GM21786 (cell line): ENCODE measurements at regions not wholly inside any gene's neighbourhood (a gene's known extent, or its start where the extent isn't known, plus 50 kb on each side); places are given as distances from the start of the nearest gene placed in this dataset.
"Not testable (repeated sequence)": the region's sequence is repeated elsewhere in the genome, so short reads cannot be mapped to it uniquely, and the experiment has no call there.

Experiments
- ATAC-seq: cut with Tn5 transposase; IDR thresholded peaks from one replicate; pipeline ENCODE4 v1.9.1; 2021; ENCODE audit not compliant: unreplicated experiment

DNA sequence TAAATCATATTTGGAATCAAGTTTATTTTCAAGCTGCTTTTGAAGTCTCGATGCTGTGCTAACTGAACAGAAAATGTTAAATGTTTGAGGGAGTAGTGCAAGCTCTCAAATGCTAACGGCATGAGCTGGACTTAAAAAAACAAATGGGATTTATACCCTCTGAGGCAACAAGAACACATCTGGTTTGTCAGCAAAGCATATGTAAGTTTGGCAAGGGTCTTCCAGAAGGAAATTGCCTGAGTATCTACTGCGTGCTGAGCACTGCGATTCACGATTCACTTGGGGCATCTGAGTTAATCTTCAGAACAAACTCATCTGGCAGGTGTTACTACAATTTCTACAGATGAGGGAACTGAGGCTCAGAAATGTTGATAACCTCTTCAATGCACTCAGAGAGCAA lies 98.4 kb upstream of the C9orf72 start:
- no peak for ATAC-seq

GRCh38 chr9:27672718-27673117 lies 99.4 kb upstream of the C9orf72 start:
- no peak for ATAC-seq

GRCh38 chr9:27673641-27674040 lies 100.4 kb upstream of the C9orf72 start:
- ATAC-seq = no peak

GRCh38 chr9:27675354-27675753 lies 102.1 kb upstream of the C9orf72 start:
- no peak for ATAC-seq

DNA sequence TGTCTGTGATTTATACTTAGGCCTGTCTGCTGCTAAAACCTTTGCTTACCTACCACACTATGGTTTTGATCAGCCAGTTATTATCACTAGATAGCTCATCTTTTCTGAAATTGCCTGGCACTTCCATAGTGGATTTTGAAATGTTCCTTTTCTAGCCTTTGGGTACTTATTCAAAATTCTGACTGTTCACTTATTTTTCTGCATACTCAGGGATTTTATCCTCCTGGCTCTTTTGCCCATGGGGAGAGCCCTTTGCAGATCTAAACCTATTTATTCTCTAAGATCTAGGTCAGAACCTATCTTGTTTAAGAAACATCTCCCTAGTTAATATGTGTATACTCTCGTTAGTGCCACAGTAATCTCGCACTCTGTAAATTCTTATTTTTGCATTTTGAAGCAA lies 103.5 kb upstream of the C9orf72 start:
- ATAC-seq = no peak

DNA sequence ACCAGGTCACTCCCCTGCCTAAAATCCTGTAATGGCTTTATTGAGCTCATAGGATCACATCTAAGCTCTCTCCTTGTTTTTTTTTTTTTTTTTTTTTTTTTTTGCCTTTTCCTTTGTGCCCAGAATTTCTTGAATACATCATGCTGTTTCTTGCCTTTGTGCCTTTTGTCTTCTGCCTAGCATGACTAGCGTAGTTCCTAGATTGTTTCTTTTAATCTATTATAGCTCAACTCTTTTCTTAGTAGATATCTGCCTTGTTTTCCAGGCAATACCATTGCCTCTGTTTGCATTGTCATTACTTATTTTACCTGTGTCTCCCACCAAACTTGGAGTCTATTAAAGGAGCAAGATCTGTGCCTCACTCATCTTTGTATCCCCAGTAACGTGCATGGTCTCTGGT lies 106.1 kb upstream of the C9orf72 start:
- no peak for ATAC-seq

GRCh38 chr9:27683181-27683580 lies 109.9 kb upstream of the C9orf72 start:
- no peak for ATAC-seq

- no peak for ATAC-seq
Measured at GRCh38 chr9:27688954-27689353, 115.7 kb upstream of the C9orf72 start.

DNA sequence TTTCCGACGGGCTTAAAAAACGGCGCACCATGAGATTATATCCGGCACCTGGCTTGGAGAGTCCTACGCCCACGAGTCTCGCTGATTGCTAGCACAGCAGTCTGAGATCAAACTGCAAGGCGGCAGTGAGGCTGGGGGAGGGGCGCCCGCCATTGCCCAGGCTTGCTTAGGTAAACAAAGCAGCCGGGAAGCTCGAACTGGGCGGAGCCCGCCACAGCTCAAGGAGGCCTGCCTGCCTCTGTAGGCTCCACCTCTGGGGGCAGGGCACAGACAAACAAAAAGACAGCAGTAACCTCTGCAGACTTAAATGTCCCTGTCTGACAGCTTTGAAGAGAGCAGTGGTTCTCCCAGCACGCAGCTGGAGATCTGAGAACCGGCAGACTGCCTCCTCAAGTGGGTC lies 117.5 kb upstream of the C9orf72 start:
- not testable (repeated sequence) for ATAC-seq

DNA sequence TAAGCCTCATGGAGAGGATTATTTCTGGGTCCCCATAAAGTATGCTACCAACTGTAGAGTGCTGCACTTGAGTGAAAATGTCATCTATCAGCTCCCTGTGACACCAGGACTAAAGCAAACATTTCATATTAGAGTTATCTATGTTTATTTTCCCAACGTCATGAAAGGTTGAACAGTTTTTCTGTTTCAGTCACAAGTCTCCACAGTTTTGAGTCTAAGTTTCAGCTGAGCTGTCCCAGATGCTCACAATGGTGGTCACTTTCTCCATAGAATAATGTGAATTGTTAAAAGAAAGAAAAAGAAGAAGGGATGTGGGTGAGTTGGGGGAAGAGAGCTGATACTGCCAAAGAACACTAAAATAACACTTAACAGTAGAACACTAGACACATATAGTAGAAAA lies 126.3 kb upstream of the C9orf72 start:
- ATAC-seq = no peak

- no peak for ATAC-seq
Measured at GRCh38 chr9:27701016-27701415, 127.7 kb upstream of the C9orf72 start.

- no peak for ATAC-seq
Measured at GRCh38 chr9:27701587-27701986, 128.3 kb upstream of the C9orf72 start.

DNA sequence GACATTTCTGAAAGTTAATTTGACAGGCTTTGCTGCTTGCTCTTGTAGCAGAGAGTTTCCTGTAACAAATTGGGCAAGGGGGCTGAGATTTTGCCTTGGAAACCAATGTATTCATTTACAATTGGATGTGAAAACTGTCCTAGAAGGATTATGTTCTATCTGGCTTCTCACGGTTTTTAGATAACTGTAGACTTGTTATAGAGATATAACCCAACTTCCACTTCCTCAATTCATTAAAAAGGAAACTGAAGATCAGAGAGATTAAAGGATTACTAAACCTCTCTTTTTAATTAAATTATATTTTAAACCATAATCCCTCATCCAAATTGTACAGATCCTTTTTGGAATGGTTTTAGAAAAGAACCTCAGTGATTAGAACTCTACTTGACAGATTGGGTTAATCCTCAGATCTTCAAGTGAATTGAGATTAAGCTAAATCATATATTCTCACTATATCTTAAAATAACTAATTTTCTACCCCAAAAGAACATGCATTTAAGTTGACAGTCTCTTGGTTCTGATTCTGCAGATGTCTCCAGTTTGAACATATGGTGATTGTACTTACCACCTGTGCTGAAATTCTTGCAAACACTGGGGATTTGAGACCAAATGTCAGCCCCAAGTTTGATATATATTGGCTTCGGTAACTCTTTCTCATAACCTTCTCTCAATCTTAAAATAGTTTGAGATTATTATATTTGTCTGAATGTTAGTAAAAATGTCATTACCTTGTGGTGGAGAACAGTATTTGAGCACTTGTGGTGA lies 130.1 kb upstream of the C9orf72 start:
- ATAC-seq = no peak

DNA sequence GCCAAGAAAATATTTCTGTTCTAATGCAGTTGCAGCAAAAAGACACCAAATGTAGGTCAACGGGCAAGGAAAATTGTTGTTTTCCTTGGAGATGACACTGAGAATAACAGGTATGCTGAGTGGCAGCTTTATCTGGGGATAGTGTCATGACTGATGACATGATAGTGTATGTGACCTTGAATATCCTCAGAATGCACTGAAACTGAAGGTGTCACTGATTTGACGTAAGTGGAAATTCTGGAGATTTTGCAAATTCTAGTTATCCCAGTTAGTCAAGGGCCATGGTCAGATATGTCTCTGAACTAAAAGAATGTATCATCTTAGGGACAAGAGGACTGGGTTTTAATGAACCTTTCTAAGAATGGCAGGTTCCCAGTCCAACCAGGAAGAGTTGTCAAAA lies 138.0 kb upstream of the C9orf72 start:
- no peak for ATAC-seq

DNA sequence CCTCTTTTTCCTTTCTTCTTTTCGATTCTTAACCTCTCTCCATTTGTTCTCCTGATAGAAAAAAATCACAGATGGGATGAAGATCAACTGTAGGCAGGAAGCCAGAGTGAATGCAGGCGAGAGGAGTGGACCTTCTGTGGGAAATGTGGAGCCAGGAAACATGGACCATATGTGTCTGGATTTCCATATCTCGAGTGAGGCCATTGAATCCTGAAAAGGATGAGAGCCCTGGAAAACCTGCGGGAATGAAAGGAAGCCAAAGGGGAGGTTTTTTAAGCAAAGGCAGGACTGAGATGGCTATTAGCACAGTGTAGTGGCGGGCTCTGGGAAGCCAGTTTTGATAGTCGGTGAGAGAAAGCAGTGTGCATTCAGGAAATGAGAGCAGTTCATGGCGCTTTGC lies 139.5 kb upstream of the C9orf72 start:
- ATAC-seq = no peak

DNA sequence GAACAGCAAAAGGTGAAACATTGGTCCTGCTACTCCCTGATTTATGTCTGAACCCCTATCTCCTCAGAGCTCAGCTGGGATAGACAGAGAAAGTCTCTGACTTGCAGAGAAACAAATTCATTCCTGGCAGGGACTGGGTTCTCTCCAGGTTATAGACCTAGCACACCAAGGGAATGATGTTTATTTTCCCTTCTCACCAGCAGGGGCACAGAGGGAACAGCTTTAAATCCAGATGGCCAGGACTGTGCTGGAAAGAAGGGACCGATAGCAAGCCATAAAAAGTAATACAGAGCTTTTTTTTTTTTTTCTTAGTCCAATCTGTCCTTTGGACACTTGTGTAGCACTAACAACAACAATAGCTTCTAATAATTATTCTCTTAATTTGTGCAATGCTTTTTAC lies 141.1 kb upstream of the C9orf72 start:
- ATAC-seq = no peak

- ATAC-seq = no peak
Measured at GRCh38 chr9:27715651-27716050, 142.4 kb upstream of the C9orf72 start.

GRCh38 chr9:27717991-27718390 lies 144.7 kb upstream of the C9orf72 start:
- ATAC-seq = no peak

- ATAC-seq = no peak
Measured at GRCh38 chr9:27719711-27720110, 146.4 kb upstream of the C9orf72 start.

- ATAC-seq = no peak
Measured at GRCh38 chr9:27722866-27723265, 149.6 kb upstream of the C9orf72 start.

GRCh38 chr9:27726244-27727081 lies 153.2 kb upstream of the C9orf72 start:
- peak; percentile 92 for ATAC-seq

DNA sequence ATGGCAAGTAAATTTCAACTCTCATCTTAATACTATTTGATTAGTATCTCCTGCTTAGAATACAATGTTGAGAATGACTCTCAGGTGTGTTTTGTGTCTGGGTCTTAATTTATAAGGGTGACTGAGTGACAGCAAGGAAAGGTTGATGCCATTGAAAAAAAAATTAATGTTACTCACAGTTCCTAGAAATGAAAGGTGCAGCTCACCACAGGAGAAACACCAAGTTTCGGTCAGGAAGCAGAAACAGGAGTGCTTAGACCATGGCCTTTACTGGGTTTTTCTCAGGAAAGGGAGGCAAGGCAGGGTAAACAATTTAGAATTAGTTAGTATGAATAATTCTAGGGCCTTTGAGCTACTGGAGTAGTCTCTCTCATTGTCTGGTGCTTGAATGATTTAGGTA lies 159.2 kb upstream of the C9orf72 start:
- no peak for ATAC-seq
